A673 (cell line): ENCODE measurements at regions not wholly inside any gene's neighbourhood (a gene's known extent, or its start where the extent isn't known, plus 50 kb on each side); places are given as distances from the start of the nearest gene placed in this dataset.

Experiments used
- BruUV-seq: library from RNA; stranded (reverse); fragments of 400-500 nt; replicated peaks from 2 replicates; lab custom pipeline; 2021; lab: Mats Ljungman, UMichigan
- CTCF ChIA-PET: fragments of 300-600 bp; sonication (Branson Sonifier 250); formaldehyde crosslinking; loops from one replicate; lab custom pipeline; 2022; ENCODE audit warnings: antibody characterized with exemption; lab: Charles Lee
- POLR2A ChIA-PET: fragments of 300-600 bp; sonication (Branson Sonifier 250); formaldehyde crosslinking; loops from one replicate; lab custom pipeline; 2022; ENCODE audit warnings: antibody characterized with exemption; ENCODE audit not compliant: low non-redundant PET; lab: Charles Lee
- DNase-seq: peaks from one replicate; pipeline ENCODE4 v3.0.0-alpha.2; 2015; ENCODE audit warnings: low spot score
- H3K27ac ChIP-seq: fragments of 200-600 bp; sonication (generic); 2 replicates; pipeline ENCODE4 v1.5.1; 2016; ENCODE audit warnings: mixed run types, low read depth, mild to moderate bottlenecking, mixed read lengths, antibody characterized with exemption, low read length; ENCODE audit not compliant: poor library complexity, severe bottlenecking
- H3K27me3 ChIP-seq: fragments of 200-600 bp; sonication (generic); replicated peaks from 2 replicates; pipeline ENCODE4 v1.6.1; 2017; ENCODE audit warnings: mixed run types, low read depth, mild to moderate bottlenecking, mixed read lengths, antibody characterized with exemption, low read length; ENCODE audit not compliant: insufficient read depth, poor library complexity
- H3K36me3 ChIP-seq: fragments of 200-600 bp; sonication (generic); 2 replicates; pipeline ENCODE4 v1.6.1; 2016; ENCODE audit warnings: mixed run types, mild to moderate bottlenecking, mixed read lengths, antibody characterized with exemption, low read length; ENCODE audit not compliant: insufficient read depth, poor library complexity, severe bottlenecking
- H3K4me1 ChIP-seq: fragments of 200-600 bp; sonication (generic); 2 replicates; pipeline ENCODE4 v1.6.1; 2017; ENCODE audit warnings: mixed run types, mild to moderate bottlenecking, mixed read lengths, antibody characterized with exemption, low read length; ENCODE audit not compliant: insufficient read depth, poor library complexity, severe bottlenecking
- H3K4me3 ChIP-seq: fragments of 200-600 bp; sonication (generic); 2 replicates; pipeline ENCODE4 v1.5.1; 2016; ENCODE audit warnings: low read depth, mixed run types, mild to moderate bottlenecking, mixed read lengths, low read length; ENCODE audit not compliant: poor library complexity, severe bottlenecking
- H3K9me3 ChIP-seq: fragments of 200-600 bp; sonication (generic); 2 replicates; pipeline ENCODE4 v1.6.1; 2016; ENCODE audit warnings: mixed run types, low read depth, mild to moderate bottlenecking, mixed read lengths, antibody characterized with exemption, low read length; ENCODE audit not compliant: poor library complexity, severe bottlenecking
- EZH2 ChIP-seq: fragments of 200-600 bp; sonication (generic); IDR thresholded peaks from 2 replicates; pipeline ENCODE4 v1.6.1; 2017; ENCODE audit warnings: borderline replicate concordance, low read depth, mild to moderate bottlenecking, mixed read lengths, antibody characterized with exemption, low read length; ENCODE audit not compliant: poor library complexity, severe bottlenecking
- intact Hi-C: fragments of 100-400 bp; cut with micrococcal nuclease; formaldehyde crosslinking; loops from one replicate; pipeline ENCODE4 v1.10.0; 2022; ENCODE audit not compliant: unreplicated experiment
- TF ChIP-seq, protein P1 (sequence below): fragments of 300-800, 200-600 bp; sonication (generic); conservative IDR thresholded peaks from 2 replicates; pipeline ENCODE4 v1.5.1; 2017; ENCODE audit warnings: low read depth, mild to moderate bottlenecking, antibody characterized with exemption, low read length, moderate library complexity, mixed read lengths

DNA sequence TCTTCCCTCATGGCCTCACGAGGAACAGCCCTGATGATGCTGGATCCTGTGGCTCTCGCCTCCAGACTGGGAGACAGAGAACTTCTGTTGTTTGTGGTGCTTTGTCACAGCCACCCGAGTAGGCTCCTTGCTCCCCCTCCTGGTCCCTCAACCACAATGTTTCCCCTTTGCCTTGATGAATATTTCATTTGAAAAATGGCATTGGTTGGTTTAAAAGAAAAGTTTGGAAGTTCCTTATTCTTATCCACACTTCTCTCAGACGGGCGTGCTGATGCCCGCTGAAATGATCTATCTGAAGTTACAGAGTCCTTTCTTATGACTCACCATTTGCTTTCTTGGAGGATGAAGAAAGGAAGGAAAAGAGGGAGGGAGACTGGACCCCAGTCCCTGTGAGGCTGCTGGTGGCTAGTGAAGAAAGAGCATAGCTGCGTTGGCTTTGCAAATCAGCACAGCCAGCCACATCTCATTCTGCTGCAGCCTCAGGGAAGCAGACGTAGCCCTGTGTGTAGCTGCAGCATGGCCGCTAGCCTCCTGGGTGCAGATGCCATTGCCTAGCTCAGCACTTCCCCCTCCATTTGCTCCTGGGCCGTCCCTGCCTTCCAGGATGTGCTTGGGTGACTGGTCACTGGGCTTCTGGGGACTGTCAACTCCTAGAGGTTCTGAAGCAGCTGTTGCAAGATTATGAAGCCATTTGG, 185.9 kb downstream of the ERCC6L2 start:
- no peaks in the 10 kb centered on the region for H3K36me3 ChIP-seq

DNA sequence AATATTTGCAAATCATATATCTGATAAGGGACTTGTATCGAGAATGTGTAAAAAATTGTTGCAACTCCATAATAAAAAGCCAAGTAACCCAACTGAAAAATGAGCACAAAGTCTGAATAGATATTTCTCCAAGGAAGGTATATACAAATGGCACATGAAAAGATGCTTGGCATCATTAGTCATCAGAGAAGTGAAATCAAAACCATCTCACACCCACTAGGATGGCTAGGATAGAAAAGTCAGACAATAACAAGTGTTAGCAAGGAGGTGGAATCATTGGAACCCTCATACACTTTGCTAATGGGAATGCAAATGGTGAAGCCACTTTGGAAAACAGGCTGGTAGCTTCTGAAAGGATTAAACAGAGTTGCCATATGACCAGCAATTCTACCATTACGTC, 182.7 kb downstream of the ERCC6L2 start:
- H3K4me1 ChIP-seq: no peaks in the 10 kb centered on the region
- DNase-seq: no peak
- H3K27me3 ChIP-seq: no peaks in the 10 kb centered on the region
- POLR2A ChIA-PET: no interaction called here
- TF ChIP-seq, protein P1, sequence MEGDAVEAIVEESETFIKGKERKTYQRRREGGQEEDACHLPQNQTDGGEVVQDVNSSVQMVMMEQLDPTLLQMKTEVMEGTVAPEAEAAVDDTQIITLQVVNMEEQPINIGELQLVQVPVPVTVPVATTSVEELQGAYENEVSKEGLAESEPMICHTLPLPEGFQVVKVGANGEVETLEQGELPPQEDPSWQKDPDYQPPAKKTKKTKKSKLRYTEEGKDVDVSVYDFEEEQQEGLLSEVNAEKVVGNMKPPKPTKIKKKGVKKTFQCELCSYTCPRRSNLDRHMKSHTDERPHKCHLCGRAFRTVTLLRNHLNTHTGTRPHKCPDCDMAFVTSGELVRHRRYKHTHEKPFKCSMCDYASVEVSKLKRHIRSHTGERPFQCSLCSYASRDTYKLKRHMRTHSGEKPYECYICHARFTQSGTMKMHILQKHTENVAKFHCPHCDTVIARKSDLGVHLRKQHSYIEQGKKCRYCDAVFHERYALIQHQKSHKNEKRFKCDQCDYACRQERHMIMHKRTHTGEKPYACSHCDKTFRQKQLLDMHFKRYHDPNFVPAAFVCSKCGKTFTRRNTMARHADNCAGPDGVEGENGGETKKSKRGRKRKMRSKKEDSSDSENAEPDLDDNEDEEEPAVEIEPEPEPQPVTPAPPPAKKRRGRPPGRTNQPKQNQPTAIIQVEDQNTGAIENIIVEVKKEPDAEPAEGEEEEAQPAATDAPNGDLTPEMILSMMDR: no peak
- TF ChIP-seq EZH2: no peak
- no peak overlapping the region for H3K27ac ChIP-seq
- intact Hi-C loops: no loop called here
- H3K4me3 ChIP-seq: no peak overlapping the region
- CTCF ChIA-PET: no interaction called here
- H3K9me3 ChIP-seq: no peaks in the 10 kb centered on the region
- H3K36me3 ChIP-seq: no peaks in the 10 kb centered on the region
- no TSS peak for BruUV-seq

More for the DNA sequence above, 185.9 kb downstream of the ERCC6L2 start:
- no peak for TF ChIP-seq EZH2
- TF ChIP-seq, protein P1: peak; percentile 70
- no TSS peak for BruUV-seq
- DNase-seq: peak; percentile 75
- no peak overlapping the region for H3K27ac ChIP-seq
- H3K4me3 ChIP-seq: no peak overlapping the region
- intact Hi-C loops: loop anchor here (2.0 to 10.0 kb wide), 2 partner anchors 335 to 547 kb away; partner anchors contain the start of gene PTCH1
- ChIA-PET CTCF (interaction anchor here (1.2 kb wide), 1 partner anchor 325 kb away, joined by 3 read pairs; no protein-coding TSS in a partner anchor), POLR2A (no interaction called here)
- H3K4me1 ChIP-seq: no peaks in the 10 kb centered on the region
- no peaks in the 10 kb centered on the region for H3K9me3 ChIP-seq
- no peaks in the 10 kb centered on the region for H3K27me3 ChIP-seq

DNA sequence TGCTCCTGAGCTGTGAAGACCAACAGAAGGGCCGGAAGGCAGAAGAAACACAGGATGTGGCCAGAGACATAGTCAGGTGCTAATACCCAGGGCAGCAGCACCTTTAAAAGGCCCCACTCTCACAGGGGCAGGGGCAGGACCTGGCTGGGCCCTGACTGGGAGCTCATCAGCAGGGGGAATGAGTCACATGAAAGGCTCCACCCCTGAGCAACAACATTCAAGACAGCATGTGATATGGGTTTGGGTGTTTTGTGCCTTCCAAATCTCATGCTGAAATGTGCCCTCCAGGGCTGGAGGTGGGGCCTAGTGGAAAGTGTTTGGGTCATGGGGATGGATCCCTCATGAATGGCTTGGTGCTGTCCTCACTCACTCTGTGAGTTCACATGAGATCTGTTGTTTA, 181.7 kb downstream of the ERCC6L2 start:
- Histone ChIP-seq H3K4me1 (no peaks in the 10 kb centered on the region), H3K36me3 (no peaks in the 10 kb centered on the region), H3K27me3 (no peaks in the 10 kb centered on the region), H3K9me3 (no peaks in the 10 kb centered on the region), H3K4me3 (no peak overlapping the region), H3K27ac (no peak overlapping the region)
- no TSS peak for BruUV-seq
- ChIA-PET POLR2A (no interaction called here), CTCF (no interaction called here)
- intact Hi-C loops: no loop called here
- DNase-seq: no peak
- TF ChIP-seq, protein P1: no peak
- TF ChIP-seq EZH2: no peak
